H9 (cell line): ENCODE measurements at regions not wholly inside any gene's neighbourhood (a gene's known extent, or its start where the extent isn't known, plus 50 kb on each side); places are given as distances from the start of the nearest gene placed in this dataset.

ENCODE experiments used
- DNase-seq: peaks from one replicate; pipeline ENCODE4 v3.0.0-alpha.2; 2017
- H2AFZ ChIP-seq: one replicate; pipeline ENCODE4 v1.6.1; 2013; ENCODE audit warnings: mild to moderate bottlenecking, low read length, control low read depth, moderate library complexity
- H2AK5ac ChIP-seq: 2 replicates; pipeline ENCODE4 v1.6.1; 2013; ENCODE audit warnings: low read length, control low read depth, mixed read lengths; ENCODE audit not compliant: insufficient read length
- H2BK120ac ChIP-seq: one replicate; pipeline ENCODE4 v1.6.1; 2013; ENCODE audit warnings: low read depth, mild to moderate bottlenecking, low read length, control low read depth, inconsistent platforms; ENCODE audit not compliant: poor library complexity, severe bottlenecking
- H2BK12ac ChIP-seq: 2 replicates; pipeline ENCODE4 v1.6.1; 2013; ENCODE audit warnings: low read length, control low read depth, mixed read lengths, low read depth; ENCODE audit not compliant: insufficient read length
- H2BK15ac ChIP-seq: 2 replicates; pipeline ENCODE4 v1.6.1; 2013; ENCODE audit warnings: low read depth, low read length, control low read depth
- H2BK20ac ChIP-seq: one replicate; pipeline ENCODE4 v1.6.1; 2013; ENCODE audit warnings: low read depth, mild to moderate bottlenecking, low read length, control low read depth, inconsistent platforms; ENCODE audit not compliant: poor library complexity, severe bottlenecking
- H2BK5ac ChIP-seq: 2 replicates; pipeline ENCODE4 v1.6.1; 2013; ENCODE audit warnings: low read length, control low read depth, mixed read lengths; ENCODE audit not compliant: insufficient read length
- H3K14ac ChIP-seq: 2 replicates; pipeline ENCODE4 v1.6.1; 2013; ENCODE audit warnings: low read length, control low read depth; ENCODE audit not compliant: insufficient read depth
- H3K18ac ChIP-seq: 2 replicates; pipeline ENCODE4 v1.6.1; 2013; ENCODE audit warnings: low read depth, mild to moderate bottlenecking, mixed read lengths, low read length, control low read depth; ENCODE audit not compliant: insufficient read length
- H3K23ac ChIP-seq: 2 replicates; pipeline ENCODE4 v1.6.1; 2013; ENCODE audit warnings: low read length, control low read depth, mixed read lengths, low read depth; ENCODE audit not compliant: insufficient read length
- H3K23me2 ChIP-seq: 2 replicates; pipeline ENCODE4 v1.6.1; 2013; ENCODE audit warnings: low read depth, mild to moderate bottlenecking, mixed read lengths, low read length, control low read depth; ENCODE audit not compliant: insufficient read length, poor library complexity, severe bottlenecking
- H3K27ac ChIP-seq: 2 replicates; pipeline ENCODE4 v1.5.1; 2013; ENCODE audit warnings: low read length, control low read depth, mixed read lengths, low read depth; ENCODE audit not compliant: insufficient read length
- H3K27me3 ChIP-seq: 2 replicates; pipeline ENCODE4 v1.6.1; 2013; ENCODE audit warnings: low read length, control low read depth, inconsistent platforms; ENCODE audit not compliant: insufficient read depth
- H3K4ac ChIP-seq: 2 replicates; pipeline ENCODE4 v1.6.1; 2013; ENCODE audit warnings: low read depth, mild to moderate bottlenecking, control low read depth, inconsistent platforms, low read length, moderate library complexity
- H3K4me1 ChIP-seq: 2 replicates; pipeline ENCODE4 v1.6.1; 2013; ENCODE audit warnings: low read length, control low read depth, inconsistent platforms; ENCODE audit not compliant: insufficient read depth
- H3K4me2 ChIP-seq: 2 replicates; pipeline ENCODE4 v1.6.1; 2013; ENCODE audit warnings: low read length, control low read depth, mixed read lengths; ENCODE audit not compliant: insufficient read length, insufficient read depth
- H3K56ac ChIP-seq: 2 replicates; pipeline ENCODE4 v1.6.1; 2013; ENCODE audit warnings: low read depth, mild to moderate bottlenecking, mixed read lengths, low read length, control low read depth; ENCODE audit not compliant: insufficient read length
- H3K79me1 ChIP-seq: 2 replicates; pipeline ENCODE4 v1.6.1; 2013; ENCODE audit warnings: low read depth, mild to moderate bottlenecking, moderate library complexity, low read length, control low read depth, inconsistent platforms; ENCODE audit not compliant: insufficient read depth, poor library complexity, severe bottlenecking
- H3K79me2 ChIP-seq: 2 replicates; pipeline ENCODE4 v1.6.1; 2013; ENCODE audit warnings: low read length, control low read depth, inconsistent platforms; ENCODE audit not compliant: insufficient read depth
- H3K9ac ChIP-seq: 2 replicates; pipeline ENCODE4 v1.6.1; 2013; ENCODE audit warnings: low read length, control low read depth, mixed read lengths; ENCODE audit not compliant: insufficient read length; ENCODE audit errors: extremely low read depth
- H3K9me3 ChIP-seq: one replicate; pipeline ENCODE4 v1.6.1; 2013; ENCODE audit warnings: low read depth, low read length, inconsistent platforms; ENCODE audit not compliant: control insufficient read depth
- H3T11ph ChIP-seq: one replicate; pipeline ENCODE4 v1.6.1; 2013; ENCODE audit warnings: mild to moderate bottlenecking, low read length, control low read depth, inconsistent platforms
- H4K20me1 ChIP-seq: one replicate; pipeline ENCODE4 v1.6.1; 2013; ENCODE audit not compliant: control insufficient read depth, insufficient read length, insufficient read depth
- H4K5ac ChIP-seq: 2 replicates; pipeline ENCODE4 v1.6.1; 2013; ENCODE audit warnings: low read depth, mild to moderate bottlenecking, mixed read lengths, low read length, control low read depth; ENCODE audit not compliant: insufficient read length
- H4K8ac ChIP-seq: replicated peaks from 2 replicates; pipeline ENCODE4 v1.6.1; 2013; ENCODE audit warnings: low read length, control low read depth, mixed read lengths, low read depth; ENCODE audit not compliant: insufficient read length
- H4K91ac ChIP-seq: 2 replicates; pipeline ENCODE4 v1.6.1; 2013; ENCODE audit warnings: low read depth, mild to moderate bottlenecking, moderate library complexity, mixed read lengths, low read length, control low read depth; ENCODE audit not compliant: insufficient read length
- H3K27ac Mint-ChIP-seq, 3 experiments: 2 replicates in 2 of 3; 3 replicates in 1 of 3; pipeline ENCODE4 v1.8.0; 2020 to 2021; ENCODE audit warnings: mixed read lengths in 3 of 3, mild to moderate bottlenecking in 1 of 3, moderate library complexity in 1 of 3
- H3K27me3 Mint-ChIP-seq: 2 replicates; pipeline ENCODE4 v1.8.0; 2021; ENCODE audit warnings: low read depth, mild to moderate bottlenecking, moderate library complexity, mixed read lengths
- H3K36me3 Mint-ChIP-seq, 3 experiments: 2 replicates in 2 of 3; 3 replicates in 1 of 3; pipeline ENCODE4 v1.8.0; 2020 to 2021; ENCODE audit warnings: low read depth in 3 of 3, mixed read lengths in 3 of 3; ENCODE audit not compliant: insufficient read depth in 1 of 3
- H3K4me1 Mint-ChIP-seq, 2 experiments: 2 replicates each; pipeline ENCODE4 v1.8.0; 2020; ENCODE audit warnings: mixed read lengths in 2 of 2
- H3K4me3 Mint-ChIP-seq, 2 experiments: 2 replicates in 1 of 2; 3 replicates in 1 of 2; pipeline ENCODE4 v1.8.0; 2020 to 2021; ENCODE audit warnings: mild to moderate bottlenecking in 2 of 2, mixed read lengths in 2 of 2, moderate library complexity in 1 of 2
- H3K9me3 Mint-ChIP-seq, 2 experiments: 2 replicates in 1 of 2; 3 replicates in 1 of 2; pipeline ENCODE4 v1.8.0; 2020; ENCODE audit warnings: mild to moderate bottlenecking in 2 of 2, mixed read lengths in 2 of 2, moderate library complexity in 1 of 2
- CTCF ChIP-seq: fragments of 200-600 bp; sonication (generic); conservative IDR thresholded peaks from 3 replicates; pipeline ENCODE4 v1.8.0; 2021; ENCODE audit warnings: antibody characterized with exemption, mild to moderate bottlenecking
- WGBS: extraction: QIAGEN DNeasy Blood & Tissue Kit; methylation state at CpG from one replicate; pipeline ENCODE4 v1.1.7; 2013; ENCODE audit warnings: missing lambda C conversion rate, low lambda C conversion rate, mixed read lengths; ENCODE audit not compliant: insufficient read length; ENCODE audit errors: extremely low coverage; 5-methylcytosine and 5-hydroxymethylcytosine counted together

GRCh38 chr5:173420108-173420507 lies 91.9 kb upstream of the STC2 start:
- Histone ChIP-seq H2BK15ac (no peak overlapping the region), H4K20me1 (no peaks in the 10 kb centered on the region), H2BK120ac (no peak overlapping the region), H2AK5ac (no peak overlapping the region), H4K5ac (no peak overlapping the region), H3K9me3 (no peaks in the 10 kb centered on the region), H3K18ac (no peak overlapping the region), H3K56ac (no peak overlapping the region), H3K23me2 (no peaks in the 10 kb centered on the region), H3K79me2 (no peaks in the 10 kb centered on the region), H3K27ac (no peak overlapping the region), H3T11ph (no peak overlapping the region), H3K4ac (no peak overlapping the region), H3K27me3 (no peaks in the 10 kb centered on the region; the same call in 1 of the 2 replicates), H3K14ac (no peak overlapping the region), H3K4me2 (no peak overlapping the region), H2BK12ac (no peak overlapping the region), H4K91ac (no peak overlapping the region), H3K4me1 (no peaks in the 10 kb centered on the region), H2BK5ac (no peak overlapping the region), H2AFZ (no peak overlapping the region), H3K9ac (no peak overlapping the region), H2BK20ac (no peak overlapping the region), H3K23ac (no peak overlapping the region), H4K8ac (no peak overlapping the region), H3K79me1 (no peaks in the 10 kb centered on the region)
- WGBS = no CpG with 5 or more reads among the region's 11 CpGs
- Mint-ChIP-seq H3K9me3 (peaks cover 13 to 17% of the 10 kb centered on the region in 2 experiments), H3K4me1 (no peaks in the 10 kb centered on the region), H3K4me3 (no peak overlapping the region), H3K36me3 (peaks cover 3 to 11% (median 4%) of the 10 kb centered on the region in 3 experiments; a peak in 5 of 7 replicates), H3K27ac (no peak overlapping the region), H3K27me3 (peaks cover 20% of the 10 kb centered on the region)
- no peak for TF ChIP-seq CTCF
- DNase-seq = no peak
